ENCODE measurements at regions not wholly inside any gene's neighbourhood (a gene's known extent, or its start where the extent isn't known, plus 50 kb on each side); places are given as distances from the start of the nearest gene placed in this dataset.

GRCh38 chr11:109026891-109027489 lies 362.1 kb downstream of the DDX10 start:
- intact Hi-C loops (cut with micrococcal nuclease): no loop called here
- BruUV-seq (replicated peaks): no TSS peak
- RAD21 ChIA-PET (ENCODE audit: low non-redundant PET in 1 of 2, low total read pairs in 2 of 2, uncharacterized antibody in 2 of 2, unreplicated experiment in 2 of 2): no interaction called here

More at GRCh38 chr11:109026891-109027489, 362.1 kb downstream of the DDX10 start:
- TF ChIP-seq ZFX (IDR thresholded peaks at IDR 0.05) (no peak), ATF3 (IDR thresholded peaks at IDR 0.05) (no peak), EGR1 (IDR thresholded peaks at IDR 0.05; ENCODE audit: low read depth) (no peak), REST (IDR thresholded peaks at IDR 0.05; ENCODE audit: low read depth) (no peak), POLR2A (IDR thresholded peaks at IDR 0.05; ENCODE audit: borderline replicate concordance, extremely low read depth, insufficient read depth, insufficient read length) (no peak)
- H3K9me3 ChIP-seq (ENCODE audit: control insufficient read depth in 1 of 2, insufficient read depth in 1 of 2, low read depth in 1 of 2, low read length in 2 of 2): no peaks in the 10 kb centered on the region; a peak in 1 of 4 replicates
- H3K4me1 ChIP-seq (ENCODE audit: control insufficient read depth in 1 of 2, insufficient read depth in 2 of 2, low read length in 2 of 2): no peaks in the 10 kb centered on the region
- H3K27ac ChIP-seq (ENCODE audit: low read depth, low read length): no peak overlapping the region
- POLR2A ChIA-PET: no interaction called here
- H3K4me3 ChIP-seq (replicated peaks in 1 of 2; ENCODE audit: low read depth in 1 of 2, low read length in 2 of 2): no peak overlapping the region
- DNase-seq (ENCODE audit: low read depth, low spot score) (no peak), ATAC-seq (no peak)
- H4K20me1 ChIP-seq (ENCODE audit: insufficient read depth): no peaks in the 10 kb centered on the region
- CTCF ChIA-PET: no interaction called here
- H3K36me3 ChIP-seq (ENCODE audit: control insufficient read depth in 1 of 2, insufficient read depth in 2 of 2, low read length in 2 of 2): no peaks in the 10 kb centered on the region
- H3K79me2 ChIP-seq (ENCODE audit: insufficient read depth, low read length): no peaks in the 10 kb centered on the region
- no peaks in the 10 kb centered on the region for H3K9me2 ChIP-seq (ENCODE audit: insufficient read depth)
- H2AFZ ChIP-seq (ENCODE audit: low read depth, low read length, poor library complexity, severe bottlenecking): no peak overlapping the region
- H3K27me3 ChIP-seq (ENCODE audit: insufficient read depth, low read length): no peaks in the 10 kb centered on the region
- H3K4me2 ChIP-seq (ENCODE audit: low read length): no peak overlapping the region
- no peak overlapping the region for H3K9ac ChIP-seq (ENCODE audit: low read length)
